HL-60 (cell line): ENCODE measurements at regions not wholly inside any gene's neighbourhood (a gene's known extent, or its start where the extent isn't known, plus 50 kb on each side); places are given as distances from the start of the nearest gene placed in this dataset.

Experiments used
- DNase-seq, 2 experiments: peaks; one replicate each; pipeline ENCODE4 v3.0.0-alpha.2; 2010 to 2020; ENCODE audit warnings: low read depth in 1 of 2, low spot score in 1 of 2
- H3K27ac ChIP-seq: fragments of 250-450 bp; sonication (Bioruptor Pico); replicated peaks from 2 replicates; pipeline ENCODE4 v1.5.1; 2020; ENCODE audit warnings: mild to moderate bottlenecking, moderate library complexity
- H3K27me3 ChIP-seq: fragments of 250-450 bp; sonication (Bioruptor Pico); 2 replicates; pipeline ENCODE4 v1.5.1; 2021; ENCODE audit warnings: mild to moderate bottlenecking, moderate library complexity; ENCODE audit not compliant: insufficient read depth, poor library complexity, severe bottlenecking
- H3K4me3 ChIP-seq: replicated peaks from 2 replicates; pipeline ENCODE4 v1.5.1; 2011; ENCODE audit warnings: mild to moderate bottlenecking, control low read depth, low read length; ENCODE audit not compliant: insufficient read depth
- CTCF ChIP-seq: IDR thresholded peaks from one replicate; pipeline ENCODE4 v1.5.1; 2011; ENCODE audit warnings: low read length, control low read depth, inconsistent platforms; ENCODE audit not compliant: insufficient read depth
- GABPA ChIP-seq: IDR thresholded peaks from 2 replicates; pipeline ENCODE4 v1.6.1; 2012; ENCODE audit warnings: low read depth
- POLR2AphosphoS5 ChIP-seq: IDR thresholded peaks from 2 replicates; pipeline ENCODE4 v1.6.1; 2012; ENCODE audit warnings: low read depth
- REST ChIP-seq: IDR thresholded peaks from 2 replicates; pipeline ENCODE4 v1.6.1; 2012; ENCODE audit warnings: low read depth; ENCODE audit not compliant: insufficient replicate concordance
- SPI1 ChIP-seq: IDR thresholded peaks from 2 replicates; pipeline ENCODE4 v1.6.1; 2012; ENCODE audit warnings: low read depth, mild to moderate bottlenecking, borderline replicate concordance

DNA sequence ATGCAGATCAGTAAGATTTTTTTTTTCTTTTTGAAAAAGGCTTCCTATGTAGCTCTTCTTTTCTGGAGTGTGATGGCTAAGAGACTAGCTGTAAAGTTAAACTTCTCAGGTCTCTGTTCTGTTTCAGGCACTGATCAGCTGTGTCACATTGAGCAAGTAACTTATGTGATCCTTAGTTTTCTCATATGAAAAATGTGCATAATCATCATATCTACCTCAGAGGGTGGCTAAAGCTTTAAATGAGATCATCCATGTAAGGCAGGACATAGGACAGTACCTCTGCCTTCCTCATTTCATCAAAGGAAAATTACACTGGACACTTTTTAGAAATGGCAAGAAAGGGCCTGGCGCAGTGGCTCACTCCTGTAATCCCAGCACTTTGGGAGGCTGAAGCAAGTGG is 235.9 kb upstream of the TYRP1 start:
- DNase-seq = no peak
- no peak overlapping the region for H3K4me3 ChIP-seq
- H3K27ac ChIP-seq = no peak overlapping the region
- no peak for TF ChIP-seq REST
- no peak for TF ChIP-seq CTCF
- TF ChIP-seq GABPA = no peak
- no peak for TF ChIP-seq POLR2AphosphoS5
- TF ChIP-seq SPI1 = no peak
- no peaks in the 10 kb centered on the region for H3K27me3 ChIP-seq

DNA sequence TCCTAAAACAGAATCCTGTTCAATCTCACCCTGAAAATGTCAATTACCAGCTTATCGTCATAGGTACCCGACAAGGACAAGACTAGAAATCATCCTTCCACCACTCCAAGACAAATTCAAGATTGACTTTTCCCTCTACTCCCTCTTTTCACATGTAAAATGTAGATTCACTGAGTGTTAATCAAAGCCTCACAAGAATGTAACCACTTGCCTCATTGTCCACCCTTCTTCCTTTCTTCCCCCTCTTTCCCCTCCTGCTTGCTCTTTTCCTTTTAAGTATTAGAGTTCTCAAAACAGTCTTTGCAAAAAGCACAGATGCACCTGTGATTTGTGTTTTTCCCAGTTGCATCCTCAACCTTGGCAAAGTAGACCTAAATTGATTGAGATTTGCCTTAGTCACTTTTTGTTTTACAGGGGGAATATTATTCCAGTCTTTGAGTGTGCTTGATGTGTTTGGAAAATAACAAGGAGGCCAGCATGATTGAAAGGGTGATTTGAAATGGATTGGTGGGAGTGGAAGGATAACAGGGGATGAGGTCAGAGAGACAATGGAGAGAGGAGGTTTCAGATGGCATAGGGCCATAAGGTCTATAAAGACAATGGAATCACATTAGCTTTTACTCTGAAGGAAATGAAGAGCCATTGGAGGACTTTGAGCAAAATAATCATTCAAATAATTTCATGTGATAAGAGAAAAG is 231.3 kb upstream of the TYRP1 start:
- no peaks in the 10 kb centered on the region for H3K27me3 ChIP-seq
- H3K4me3 ChIP-seq = no peak overlapping the region
- no peak overlapping the region for H3K27ac ChIP-seq
- no peak for DNase-seq
- TF ChIP-seq POLR2AphosphoS5 (no peak), REST (no peak), GABPA (no peak), SPI1 (no peak), CTCF (no peak)

- no peaks in the 10 kb centered on the region for H3K27me3 ChIP-seq
- DNase-seq = no peak
- no peak for TF ChIP-seq SPI1
- TF ChIP-seq POLR2AphosphoS5 = no peak
- no peak for TF ChIP-seq REST
- no peak for TF ChIP-seq CTCF
- TF ChIP-seq GABPA = no peak
- no peak overlapping the region for H3K4me3 ChIP-seq
- H3K27ac ChIP-seq = no peak overlapping the region
These were observed 230.3 kb upstream of the TYRP1 start for GRCh38 chr9:12462861-12463260.
